ENCODE measurements at regions not wholly inside any gene's neighbourhood (a gene's known extent, or its start where the extent isn't known, plus 50 kb on each side); places are given as distances from the start of the nearest gene placed in this dataset.

DNA sequence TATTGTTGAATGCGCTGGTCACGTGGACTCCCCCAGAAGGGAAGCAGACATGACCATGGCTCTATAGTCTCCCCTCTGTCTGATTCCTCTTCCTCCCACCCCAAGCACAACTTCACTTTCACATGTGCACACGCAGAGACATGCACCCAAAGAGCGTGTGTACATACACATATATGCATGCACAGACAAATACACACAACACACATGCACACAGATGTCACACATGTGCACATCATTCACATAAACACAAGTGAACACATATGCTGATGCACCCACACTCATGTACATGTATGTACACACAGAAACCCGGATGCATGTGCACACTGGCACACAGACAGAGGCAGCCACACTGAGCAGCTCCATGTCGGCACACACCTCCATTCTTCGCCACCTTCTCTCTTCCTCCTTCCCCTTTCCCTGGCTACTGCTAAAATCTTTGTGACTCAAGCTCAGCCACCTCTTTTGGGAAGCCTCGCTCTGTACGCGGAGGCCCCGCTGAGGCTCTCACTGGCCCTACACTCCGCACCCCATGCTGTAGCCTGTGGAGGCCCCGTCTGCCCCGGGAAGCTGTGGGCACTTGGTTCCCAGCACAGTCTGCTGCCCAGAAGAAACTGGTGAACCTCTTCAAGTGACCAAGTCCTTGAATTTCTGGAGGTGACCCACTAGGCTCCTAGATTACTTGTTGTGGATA, 101.6 kb upstream of the TEX51 start:
- TF ChIP-seq, protein P1, sequence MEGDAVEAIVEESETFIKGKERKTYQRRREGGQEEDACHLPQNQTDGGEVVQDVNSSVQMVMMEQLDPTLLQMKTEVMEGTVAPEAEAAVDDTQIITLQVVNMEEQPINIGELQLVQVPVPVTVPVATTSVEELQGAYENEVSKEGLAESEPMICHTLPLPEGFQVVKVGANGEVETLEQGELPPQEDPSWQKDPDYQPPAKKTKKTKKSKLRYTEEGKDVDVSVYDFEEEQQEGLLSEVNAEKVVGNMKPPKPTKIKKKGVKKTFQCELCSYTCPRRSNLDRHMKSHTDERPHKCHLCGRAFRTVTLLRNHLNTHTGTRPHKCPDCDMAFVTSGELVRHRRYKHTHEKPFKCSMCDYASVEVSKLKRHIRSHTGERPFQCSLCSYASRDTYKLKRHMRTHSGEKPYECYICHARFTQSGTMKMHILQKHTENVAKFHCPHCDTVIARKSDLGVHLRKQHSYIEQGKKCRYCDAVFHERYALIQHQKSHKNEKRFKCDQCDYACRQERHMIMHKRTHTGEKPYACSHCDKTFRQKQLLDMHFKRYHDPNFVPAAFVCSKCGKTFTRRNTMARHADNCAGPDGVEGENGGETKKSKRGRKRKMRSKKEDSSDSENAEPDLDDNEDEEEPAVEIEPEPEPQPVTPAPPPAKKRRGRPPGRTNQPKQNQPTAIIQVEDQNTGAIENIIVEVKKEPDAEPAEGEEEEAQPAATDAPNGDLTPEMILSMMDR (IDR thresholded peaks at IDR 0.05), result no peak
- no peak for TF ChIP-seq POLR2A (IDR thresholded peaks at IDR 0.05)

Measured in right lobe of liver (tissue), 4 donors.